ENCODE measurements at regions not wholly inside any gene's neighbourhood (a gene's known extent, or its start where the extent isn't known, plus 50 kb on each side); places are given as distances from the start of the nearest gene placed in this dataset.

DNA sequence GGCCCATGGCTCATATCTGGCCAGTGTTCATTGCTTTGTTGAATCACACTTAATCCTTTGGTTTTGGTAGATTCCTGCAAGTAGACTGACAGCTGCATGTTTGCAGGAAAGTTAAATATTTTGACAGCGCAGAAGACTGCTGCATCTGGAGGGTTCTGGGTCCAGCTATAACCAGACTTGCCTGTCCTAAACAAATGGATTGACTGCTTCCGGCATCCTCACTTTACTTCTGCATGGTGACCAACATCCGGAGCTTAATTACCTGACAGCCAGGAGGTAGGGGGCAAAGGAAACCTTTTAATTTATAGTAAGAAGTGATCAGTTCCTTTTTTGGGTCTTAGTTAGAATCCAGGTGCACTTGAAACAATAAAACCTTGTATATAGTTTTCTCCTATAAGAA, 263.3 kb downstream of the SNX10 start:
- Histone ChIP-seq H3K4me3 (ENCODE audit: extremely low read depth in 1 of 4, insufficient read depth in 2 of 4, low read depth in 3 of 4, low read length in 4 of 4) (no peak overlapping the region), H3K27ac (ENCODE audit: low read depth, low read length) (no peak overlapping the region), H4K5ac (ENCODE audit: insufficient read length, low read depth, low read length) (no peak overlapping the region), H2AK5ac (ENCODE audit: low read depth, low read length) (no peak overlapping the region), H2BK5ac (ENCODE audit: low read depth, low read length) (no peak overlapping the region), H4K91ac (replicated peaks; ENCODE audit: insufficient read length, low read length) (no peak overlapping the region), H2BK20ac (ENCODE audit: low read length) (no peak overlapping the region), H3K9ac (replicated peaks in 1 of 4; ENCODE audit: extremely low read depth in 1 of 4, low read depth in 3 of 4, low read length in 3 of 4) (no peak overlapping the region), H3K56ac (replicated peaks; ENCODE audit: insufficient read length, low read depth, low read length) (no peak overlapping the region), H3K18ac (ENCODE audit: extremely low read depth, low read length) (no peak overlapping the region), H3K9me3 (ENCODE audit: insufficient read depth in 2 of 2, low read depth in 1 of 2, low read length in 1 of 2) (no peaks in the 10 kb centered on the region), H3K27me3 (replicated peaks in 1 of 4; ENCODE audit: control insufficient read depth in 3 of 4, extremely low read depth in 1 of 4, insufficient read depth in 3 of 4, low read length in 3 of 4) (no peaks in the 10 kb centered on the region), H2BK120ac (replicated peaks; ENCODE audit: low read depth, low read length) (no peak overlapping the region), H3K79me2 (ENCODE audit: control insufficient read depth in 1 of 2, insufficient read depth in 2 of 2, low read length in 2 of 2) (no peaks in the 10 kb centered on the region), H3K79me1 (ENCODE audit: low read depth, low read length) (no peaks in the 10 kb centered on the region), H3K36me3 (ENCODE audit: control insufficient read depth in 2 of 4, insufficient read depth in 4 of 4, low read length in 3 of 4) (no peaks in the 10 kb centered on the region), H3K23me2 (ENCODE audit: low read depth, low read length) (no peaks in the 10 kb centered on the region), H4K20me1 (replicated peaks in 1 of 2; ENCODE audit: control insufficient read depth in 1 of 2, insufficient read depth in 2 of 2, low read length in 2 of 2) (no peaks in the 10 kb centered on the region), H2AFZ (ENCODE audit: low read length) (no peak overlapping the region), H3K4me2 (ENCODE audit: insufficient read depth in 1 of 2, low read depth in 2 of 2, low read length in 2 of 2) (no peak overlapping the region), H2BK12ac (ENCODE audit: low read depth, low read length) (no peak overlapping the region), H3K14ac (ENCODE audit: insufficient read length) (no peak overlapping the region), H3K4me1 (replicated peaks in 1 of 4; ENCODE audit: control insufficient read depth in 3 of 4, insufficient read depth in 4 of 4, low read length in 3 of 4) (peaks cover 0 to 6% (median 0%) of the 10 kb centered on the region in 4 experiments; a peak in 4 of 7 replicates), H3K4ac (replicated peaks; ENCODE audit: insufficient read length, low read depth, low read length) (no peak overlapping the region), H3K23ac (ENCODE audit: insufficient read length) (no peak overlapping the region), H4K8ac (ENCODE audit: extremely low read depth, insufficient read depth, low read length) (no peak overlapping the region), H2BK15ac (ENCODE audit: low read length) (no peak overlapping the region)
- DNase-seq (ENCODE audit: low read depth in 1 of 2, low spot score in 2 of 2) (no peak), FAIRE-seq (no peak)
- ChIA-PET POLR2A (ENCODE audit: partially characterized antibody) (interaction anchor here (0.9 kb wide), 1 partner anchor 34 kb away, joined by 4 read pairs; no protein-coding TSS in a partner anchor), CTCF (ENCODE audit: partially characterized antibody) (interaction anchor here (1.2 to 1.7 kb wide), 3 partner anchors 8 to 112 kb away, joined by 5 to 9 read pairs (median 7); no protein-coding TSS in a partner anchor)
- 98% methylated on average over 3 of the region's 3 CpGs; no CpG with 5 or more reads in 1 of the 2 experiments for WGBS, 2 experiments (ENCODE audit: extremely low coverage in 1 of 2, insufficient coverage in 1 of 2, insufficient read length in 1 of 2, insufficient replicate concordance in 2 of 2, low coverage in 1 of 2, low lambda C conversion rate in 2 of 2, missing lambda C conversion rate in 1 of 2)
- TF ChIP-seq, protein P1, sequence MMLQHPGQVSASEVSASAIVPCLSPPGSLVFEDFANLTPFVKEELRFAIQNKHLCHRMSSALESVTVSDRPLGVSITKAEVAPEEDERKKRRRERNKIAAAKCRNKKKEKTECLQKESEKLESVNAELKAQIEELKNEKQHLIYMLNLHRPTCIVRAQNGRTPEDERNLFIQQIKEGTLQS (IDR thresholded peaks at IDR 0.05; ENCODE audit: insufficient read depth, low read depth, low read length) = no peak
- no peak for TF ChIP-seq NRF1 (IDR thresholded peaks at IDR 0.05; ENCODE audit: low read depth, low read length)
- no peak for TF ChIP-seq SRF (IDR thresholded peaks at IDR 0.05; ENCODE audit: low read depth, low read length)
- no peak for TF ChIP-seq SP2 (IDR thresholded peaks at IDR 0.05; ENCODE audit: low read length)
- TF ChIP-seq SAP30 (IDR thresholded peaks at IDR 0.05; ENCODE audit: insufficient read depth, insufficient replicate concordance, low read length) = no peak
- no peak for TF ChIP-seq TBP (IDR thresholded peaks at IDR 0.05; ENCODE audit: low read depth, low read length)
- TF ChIP-seq CBX8 (IDR thresholded peaks at IDR 0.05; ENCODE audit: borderline replicate concordance, low read depth, low read length) = no peak
- TF ChIP-seq SP1 (IDR thresholded peaks at IDR 0.05; ENCODE audit: low read depth, low read length) = no peak
- no peak for TF ChIP-seq POU5F1 (IDR thresholded peaks at IDR 0.05; ENCODE audit: low read depth, low read length)
- TF ChIP-seq TCF12 (IDR thresholded peaks at IDR 0.05; ENCODE audit: low read depth, low read length) = no peak
- no peak for TF ChIP-seq RXRA (IDR thresholded peaks at IDR 0.05; ENCODE audit: insufficient read depth, low read depth, low read length)
- no peak for TF ChIP-seq EZH2 (IDR thresholded peaks at IDR 0.05; ENCODE audit: low read depth, low read length, severe bottlenecking)
- no peak for TF ChIP-seq NANOG (IDR thresholded peaks at IDR 0.05; ENCODE audit: insufficient read depth, low read depth, low read length, poor library complexity, severe bottlenecking)
- TF ChIP-seq SUZ12 (IDR thresholded peaks at IDR 0.05; ENCODE audit: low read length) = no peak
- no peak for TF ChIP-seq CHD2 (IDR thresholded peaks at IDR 0.05; ENCODE audit: low read length)
